Psoas muscle (tissue), 7 donors: ENCODE measurements at regions not wholly inside any gene's neighbourhood (a gene's known extent, or its start where the extent isn't known, plus 50 kb on each side); places are given as distances from the start of the nearest gene placed in this dataset.

Experiments used
- ATAC-seq, 4 donors: fragments of 200-7000 bp; cut with Tn5 transposase; one replicate each; pipeline ENCODE4 v1.9.1; 2020; ENCODE audit warnings: moderate library complexity in 3 of 4, mild to moderate bottlenecking in 2 of 4
- DNase-seq, 2 donors: peaks; one replicate each; pipeline ENCODE4 v3.0.0-alpha.2; 2020
- H3K27ac ChIP-seq: fragments of 200-600 bp; one replicate; pipeline ENCODE4 v1.8.0; 2022
- H3K27me3 ChIP-seq, 3 donors: fragments of 200-600 bp in 1 of 3; one replicate each; pipeline versions ENCODE4 v1.6.1 to v1.8.0; 2013 to 2022; ENCODE audit warnings: low read length in 2 of 3, mild to moderate bottlenecking in 2 of 3, moderate library complexity in 1 of 3; ENCODE audit not compliant: insufficient read depth in 3 of 3
- H3K36me3 ChIP-seq, 2 donors: fragments of 200-600 bp in 1 of 2; one replicate each; pipeline versions ENCODE4 v1.6.1 to v1.8.0; 2013 to 2022; ENCODE audit warnings: low read depth in 1 of 2, mild to moderate bottlenecking in 1 of 2, moderate library complexity in 1 of 2; ENCODE audit not compliant: insufficient read depth in 1 of 2
- H3K4me1 ChIP-seq: fragments of 200-600 bp; one replicate; pipeline ENCODE4 v1.8.0; 2022
- H3K4me3 ChIP-seq: fragments of 200-600 bp; one replicate; pipeline ENCODE4 v1.8.0; 2022; ENCODE audit warnings: mild to moderate bottlenecking
- H3K9me3 ChIP-seq: fragments of 200-600 bp; one replicate; pipeline ENCODE4 v1.8.0; 2022
- CTCF ChIP-seq: fragments of 200-600 bp; IDR thresholded peaks from one replicate; pipeline ENCODE4 v1.8.0; 2022; ENCODE audit warnings: antibody characterized with exemption
- WGBS, 3 donors: extraction: QIAGEN DNeasy Blood & Tissue Kit; methylation state at CpG; one replicate each; pipeline versions ENCODE4 v1.1.6 to v1.1.7; 2013; 5-methylcytosine and 5-hydroxymethylcytosine counted together
- intact Hi-C, 2 donors: fragments of 100-400 bp; cut with DNase I; formaldehyde crosslinking; loops; one replicate each; pipeline versions ENCODE4 v1.11.0 to v1.14.2; 2022
- donor health status: healthy with polysubstance abuse.
- donor health status: DM: no; HTN: no; CAD: no; lungs with moderate emphysema.
- donor health status: Bipolar disorder and iron deficiency.
- donor health status: healthy.
- donor health status: DM: yes; HTN: yes; CAD: no.
- donor health status: DM: no; HTN: no; CAD: no.
- donor health status: DM: yes; HTN: yes; CAD: no.

GRCh38 chr7:117950601-117951260 is 77.5 kb upstream of the CTTNBP2 start:
- H3K4me1 ChIP-seq = no peaks in the 10 kb centered on the region
- no peak overlapping the region for H3K4me3 ChIP-seq
- ATAC-seq (no peak), DNase-seq (no peak)
- H3K27ac ChIP-seq = no peak overlapping the region
- no peaks in the 10 kb centered on the region for H3K36me3 ChIP-seq
- no peak for TF ChIP-seq CTCF
- H3K27me3 ChIP-seq = no peaks in the 10 kb centered on the region
- no peaks in the 10 kb centered on the region for H3K9me3 ChIP-seq
- intact Hi-C loops = no loop called here
- WGBS, 3 donors = 81 to 86% (median 84%) methylated on average over 6 of the region's 6 CpGs

- ATAC-seq (no peak), DNase-seq (no peak)
- peaks cover 0 to 2% (median 0%) of the 10 kb centered on the region in 3 donors for H3K27me3 ChIP-seq
- no peaks in the 10 kb centered on the region for H3K9me3 ChIP-seq
- 63 to 67% (median 64%) methylated on average over 5 of the region's 5 CpGs for WGBS, 3 donors
- no peak overlapping the region for H3K4me3 ChIP-seq
- intact Hi-C loops = no loop called here
- H3K36me3 ChIP-seq = no peaks in the 10 kb centered on the region
- H3K27ac ChIP-seq = no peak overlapping the region
- TF ChIP-seq CTCF = no peak
- no peaks in the 10 kb centered on the region for H3K4me1 ChIP-seq
These were observed 78.0 kb upstream of the CTTNBP2 start for GRCh38 chr7:117951285-117951684.

- intact Hi-C loops = no loop called here
- 53 to 68% (median 57%) methylated on average over 4 of the region's 4 CpGs for WGBS, 3 donors
- ATAC-seq = no peak
These were observed 78.5 kb upstream of the CTTNBP2 start for GRCh38 chr7:117951691-117952280.

GRCh38 chr7:117955046-117955445 is 81.8 kb upstream of the CTTNBP2 start:
- peaks cover 0 to 2% (median 0%) of the 10 kb centered on the region in 3 donors for H3K27me3 ChIP-seq
- 75 to 77% (median 77%) methylated on average over 4 of the region's 4 CpGs for WGBS, 3 donors
- no peak overlapping the region for H3K27ac ChIP-seq
- no peaks in the 10 kb centered on the region for H3K36me3 ChIP-seq
- no peaks in the 10 kb centered on the region for H3K4me1 ChIP-seq
- DNase-seq (no peak), ATAC-seq (no peak)
- H3K9me3 ChIP-seq = no peaks in the 10 kb centered on the region
- intact Hi-C loops = no loop called here
- no peak overlapping the region for H3K4me3 ChIP-seq
- no peak for TF ChIP-seq CTCF

More at GRCh38 chr7:117951691-117952280, 78.5 kb upstream of the CTTNBP2 start:
- H3K9me3 ChIP-seq = no peaks in the 10 kb centered on the region
- H3K4me3 ChIP-seq = no peak overlapping the region
- H3K27me3 ChIP-seq = peaks cover 0 to 2% (median 0%) of the 10 kb centered on the region in 3 donors
- no peaks in the 10 kb centered on the region for H3K36me3 ChIP-seq
- no peak overlapping the region for H3K27ac ChIP-seq
- TF ChIP-seq CTCF = no peak
- DNase-seq = no peak
- no peaks in the 10 kb centered on the region for H3K4me1 ChIP-seq
